ENCODE measurements at regions not wholly inside any gene's neighbourhood (a gene's known extent, or its start where the extent isn't known, plus 50 kb on each side); places are given as distances from the start of the nearest gene placed in this dataset.
"Not testable (repeated sequence)": the region's sequence is repeated elsewhere in the genome, so short reads cannot be mapped to it uniquely, and the experiment has no call there.

DNA sequence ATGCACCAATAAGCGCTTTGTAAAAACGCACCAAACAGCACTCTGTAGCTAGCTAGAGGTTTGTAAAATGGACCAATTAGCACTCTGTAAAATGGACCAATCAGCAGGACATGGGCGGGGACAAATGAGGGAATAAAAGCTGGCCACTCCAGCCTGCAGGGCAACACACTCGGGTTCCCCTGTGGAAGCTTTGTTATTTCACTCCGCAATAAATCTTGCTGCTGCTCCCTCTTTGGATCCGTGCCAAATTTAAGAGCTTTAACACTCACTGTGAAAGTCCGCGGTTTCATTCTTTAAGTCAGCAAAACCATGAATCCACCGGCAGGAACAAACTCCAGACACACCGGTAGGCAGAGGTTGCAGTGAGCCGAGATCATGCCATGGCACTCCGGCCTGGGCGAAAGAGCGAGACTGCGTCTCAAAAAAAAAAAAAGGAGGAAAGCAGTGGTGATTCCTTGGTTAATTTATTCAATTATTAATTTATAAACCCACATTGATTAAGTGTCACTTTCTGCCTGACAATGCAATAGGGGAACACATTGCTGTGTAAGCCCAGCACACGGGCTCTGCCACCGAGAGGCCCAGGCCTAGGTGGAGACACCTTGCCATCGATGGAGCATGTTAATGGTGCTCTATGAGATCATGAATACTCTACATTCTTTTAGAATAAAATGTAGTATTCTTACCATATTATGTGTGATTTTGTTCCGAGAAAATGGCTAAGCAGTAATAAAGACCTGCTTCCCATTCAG is 687.6 kb upstream of the HS6ST1 start:
- peak; percentile 2 for DNase-seq

DNA sequence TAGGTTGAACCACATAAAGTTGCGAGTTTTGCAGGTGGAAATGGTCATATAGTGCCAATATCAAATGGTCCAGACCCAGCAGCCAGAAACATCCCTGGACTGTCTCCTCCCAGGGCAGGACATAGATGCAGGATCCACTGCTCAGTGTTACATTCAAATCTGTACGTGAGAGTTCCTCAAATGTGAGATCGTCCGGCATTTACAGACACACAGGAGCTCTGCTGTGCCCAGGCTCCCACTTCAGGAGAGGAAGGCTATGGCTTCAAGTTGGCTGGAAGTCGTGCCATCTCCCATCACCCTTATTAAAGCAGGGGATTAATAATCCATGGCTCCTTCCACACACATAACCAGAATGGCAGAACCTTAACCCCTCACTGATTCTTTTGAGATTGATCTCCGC is 688.2 kb upstream of the HS6ST1 start:
- DNase-seq = no peak

DNA sequence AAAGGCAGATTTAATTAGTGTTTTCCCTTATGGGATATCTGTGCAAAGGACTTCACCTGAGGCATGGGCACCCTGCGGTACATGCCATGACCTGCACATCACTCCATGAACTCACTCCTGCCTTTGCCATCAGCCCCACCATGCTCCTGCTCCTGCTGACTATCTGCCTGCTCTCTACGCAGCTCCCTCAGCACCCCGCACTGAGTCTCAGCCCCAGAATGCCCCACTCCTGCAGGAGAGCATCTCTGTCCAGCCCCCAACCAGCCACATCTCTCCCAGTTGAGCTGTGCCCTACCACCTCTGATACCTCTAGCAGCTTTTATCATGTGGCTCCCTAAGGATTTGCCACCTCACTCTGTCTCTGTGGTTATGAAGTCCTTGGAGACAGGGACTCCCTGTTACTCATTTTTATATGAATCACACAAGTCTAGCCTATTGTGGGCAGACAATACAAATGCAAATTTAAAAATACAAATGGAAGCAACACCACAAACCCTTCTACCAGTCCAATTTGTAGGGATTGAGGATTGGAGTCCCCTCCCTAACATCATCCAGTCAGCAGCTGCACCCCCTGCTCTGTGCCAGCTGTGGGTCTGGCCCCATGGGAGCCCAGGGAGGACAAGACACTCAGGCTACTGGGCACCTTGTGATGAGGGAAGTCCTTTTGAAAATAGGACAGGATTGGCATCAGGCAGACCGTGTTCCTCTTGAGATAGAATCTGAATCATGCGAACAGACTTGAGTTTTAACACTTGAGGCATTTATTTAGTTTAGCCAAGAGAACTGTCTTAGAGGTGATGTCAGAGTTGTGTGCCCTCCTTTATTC is 689.6 kb upstream of the HS6ST1 start:
- DNase-seq = no peak

DNA sequence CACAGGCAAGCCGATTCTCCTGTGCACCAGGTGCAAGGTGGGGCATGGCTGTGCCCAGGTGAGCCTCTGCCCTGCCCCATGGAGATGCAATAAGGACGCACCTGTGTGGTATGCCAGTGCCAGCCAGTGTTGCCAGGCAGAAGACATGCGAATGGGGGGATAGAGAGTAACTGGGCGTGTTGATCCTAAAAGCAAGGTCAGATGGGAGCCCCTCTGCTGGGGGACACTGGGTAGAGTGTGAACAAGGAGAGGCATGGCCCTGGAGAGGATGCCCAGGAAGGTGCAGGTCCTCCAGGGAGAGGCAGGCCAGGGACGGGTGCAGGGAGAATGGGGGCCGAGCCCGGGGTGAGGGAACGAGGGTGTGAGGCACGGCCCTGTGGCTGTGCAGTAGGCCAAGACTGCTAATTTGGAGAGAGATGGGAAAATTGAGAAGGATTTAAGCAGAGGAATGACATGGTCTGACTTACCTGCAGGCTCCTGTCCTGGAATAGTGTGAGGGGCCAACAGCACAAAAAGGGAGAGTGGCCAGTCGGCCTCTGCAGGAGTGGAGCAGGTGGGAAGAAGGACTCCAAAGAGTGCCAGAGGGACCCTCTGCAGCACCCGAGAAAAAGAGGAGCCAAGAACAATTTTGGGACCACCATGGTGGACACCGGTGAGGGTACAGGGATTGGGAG is 690.4 kb upstream of the HS6ST1 start:
- no peak for DNase-seq

DNA sequence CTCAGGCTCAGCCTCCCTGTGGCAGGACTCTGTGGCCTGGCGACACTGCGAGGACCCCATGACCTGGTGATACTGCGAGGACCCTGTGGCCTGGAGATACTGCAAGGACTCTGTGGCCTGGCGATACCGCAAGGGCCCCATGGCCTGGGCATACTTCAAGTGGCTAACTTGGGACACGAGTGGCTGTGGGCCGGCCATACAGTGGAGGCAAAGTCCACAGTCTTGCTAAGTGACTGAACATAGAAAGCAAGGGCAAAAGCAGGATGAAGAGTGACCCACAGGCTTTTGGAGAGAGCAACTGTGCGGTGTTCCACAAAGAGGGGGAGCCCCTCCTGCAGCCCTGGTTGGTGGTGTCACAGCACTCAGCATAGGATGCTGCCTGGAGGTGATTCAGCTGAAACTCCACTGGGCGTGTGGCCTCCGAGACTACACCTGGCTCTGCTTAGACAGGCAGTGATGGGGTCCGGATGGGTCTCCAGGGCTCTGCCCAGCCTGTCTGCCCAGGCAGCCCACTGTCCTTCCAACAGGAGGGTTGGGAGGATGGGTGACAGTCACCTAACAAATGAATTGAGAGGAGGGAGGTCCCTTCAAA is 691.0 kb upstream of the HS6ST1 start:
- DNase-seq = no peak

DNA sequence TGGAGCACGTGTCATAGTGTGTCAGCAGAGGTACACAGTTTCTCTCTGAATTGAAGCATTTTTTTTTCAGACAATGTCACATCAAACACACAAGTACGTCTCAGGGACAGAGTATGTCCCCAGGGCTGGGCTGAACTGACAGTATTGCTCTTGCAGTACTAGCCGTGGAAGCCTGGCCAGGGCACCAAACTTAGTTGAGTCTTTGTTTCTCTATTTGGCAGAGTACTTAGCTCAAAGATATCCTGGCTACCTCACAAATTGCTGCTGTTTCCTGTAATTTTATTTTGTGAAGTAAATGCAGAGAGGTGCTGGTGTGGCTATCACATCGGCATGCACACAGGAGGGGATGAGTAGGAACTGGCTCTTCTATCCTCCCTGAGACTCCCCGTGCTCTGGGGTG is 691.6 kb upstream of the HS6ST1 start:
- no peak for DNase-seq

DNA sequence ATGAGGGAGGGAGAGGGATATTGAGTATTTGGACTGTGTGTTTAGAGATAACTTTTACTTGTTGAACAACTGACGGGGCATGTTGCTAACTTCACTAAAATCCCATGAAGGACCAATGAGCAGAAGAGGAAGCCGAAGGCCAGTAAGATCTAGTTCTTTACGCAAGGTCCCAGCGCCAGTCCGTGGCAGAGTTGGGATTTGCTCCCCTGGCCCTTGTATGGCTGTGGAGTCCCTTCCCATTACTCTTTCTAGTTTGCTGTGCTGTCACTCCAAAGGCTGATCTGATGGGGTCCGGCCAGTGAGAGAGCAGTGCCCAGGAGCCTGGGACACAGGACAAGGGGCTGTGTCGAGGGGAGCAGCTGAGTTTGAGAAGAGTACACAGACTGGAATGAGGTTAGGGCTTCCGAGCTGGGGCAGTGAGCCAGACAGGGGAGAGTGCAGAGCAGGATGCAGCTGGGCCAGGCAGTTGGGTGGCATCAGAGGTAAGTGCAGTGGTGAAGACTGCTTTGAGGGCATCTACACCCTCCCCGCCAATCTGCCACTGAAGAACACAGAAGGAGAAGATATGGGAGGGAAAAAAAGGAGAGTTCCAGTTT is 692.9 kb upstream of the HS6ST1 start:
- no peak for DNase-seq

- no peak for DNase-seq
Measured at GRCh38 chr2:129014432-129014831, 695.8 kb upstream of the HS6ST1 start.

DNA sequence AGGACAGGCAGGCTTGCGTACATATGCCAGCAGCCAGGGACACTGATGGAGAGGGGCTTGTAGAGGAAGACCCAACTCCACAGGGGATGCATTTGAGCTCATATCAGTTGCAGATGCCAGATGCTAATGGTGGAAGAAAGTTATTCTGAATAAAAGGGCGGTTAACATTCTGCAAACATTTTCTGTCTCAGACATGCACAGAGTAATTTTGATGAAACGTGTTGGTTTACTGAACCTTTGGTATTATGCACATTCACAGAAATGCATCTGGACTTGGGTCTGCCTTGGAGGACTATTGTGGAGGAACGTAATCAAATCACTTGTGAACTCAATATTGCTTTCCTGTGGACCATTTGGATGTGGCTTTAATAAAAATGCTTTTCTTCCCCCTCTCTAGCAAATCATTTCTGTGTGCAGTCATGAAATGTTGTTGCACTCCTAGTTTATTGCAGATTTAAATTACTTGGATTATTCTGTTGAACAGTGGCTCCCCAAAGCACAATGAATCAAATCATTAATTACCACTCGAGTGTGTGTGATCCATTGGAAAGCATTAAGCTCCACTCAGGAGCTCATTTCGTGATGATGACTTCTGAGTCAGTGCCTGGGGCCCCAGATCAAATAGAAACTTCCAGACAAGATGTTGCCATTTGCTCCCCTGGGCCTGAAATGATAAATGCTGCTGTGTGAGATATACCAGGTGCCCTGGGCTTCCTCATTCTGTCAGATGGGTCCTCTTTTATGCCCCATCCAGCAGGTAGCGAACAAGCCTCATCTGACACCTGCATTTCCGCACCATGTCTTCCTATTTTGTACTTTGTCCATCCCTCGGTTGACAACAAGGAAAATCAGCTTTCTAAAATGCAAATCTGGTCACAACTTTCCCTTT is 697.0 kb upstream of the HS6ST1 start:
- no peak for DNase-seq

- DNase-seq = no peak
Measured at GRCh38 chr2:129016972-129017371, 698.3 kb upstream of the HS6ST1 start.

DNA sequence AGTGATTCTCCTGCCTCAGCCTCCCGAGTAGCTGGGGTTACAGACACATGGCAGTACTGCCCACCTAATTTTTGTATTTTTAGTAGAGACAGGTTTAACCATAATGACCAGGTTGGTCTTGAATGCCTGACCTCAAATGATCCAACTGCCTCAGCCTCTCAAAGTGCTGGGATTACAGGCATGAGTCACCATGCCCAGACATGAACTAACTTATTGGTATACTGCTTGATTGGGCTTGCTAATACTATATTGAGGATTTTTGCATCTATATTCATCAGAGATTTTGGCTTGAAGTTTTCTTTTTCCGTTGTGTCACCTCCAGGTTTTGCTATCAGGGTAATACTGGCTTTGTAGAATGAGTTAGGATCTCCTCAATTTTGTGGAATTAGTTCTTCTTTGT is 706.1 kb upstream of the HS6ST1 start:
- DNase-seq = no peak

DNA sequence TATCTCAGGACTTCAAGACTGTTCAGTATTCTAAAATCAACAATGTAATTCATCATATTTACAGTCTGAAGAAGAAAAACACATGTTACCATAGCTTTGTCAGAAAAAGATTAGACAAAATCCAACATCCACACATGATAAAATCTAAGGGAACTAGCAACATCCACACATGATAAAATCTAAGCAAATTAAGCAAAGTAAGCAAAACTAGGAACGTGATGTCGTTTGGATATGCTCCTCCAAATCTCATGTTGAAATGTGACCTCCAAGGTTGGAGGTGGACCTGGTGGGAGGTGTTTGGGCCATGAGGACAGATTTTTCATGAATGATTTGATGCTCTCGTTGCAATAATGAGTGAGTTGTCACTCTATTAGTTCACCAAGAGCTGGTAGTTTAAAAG is 717.3 kb upstream of the HS6ST1 start:
- DNase-seq = no peak

DNA sequence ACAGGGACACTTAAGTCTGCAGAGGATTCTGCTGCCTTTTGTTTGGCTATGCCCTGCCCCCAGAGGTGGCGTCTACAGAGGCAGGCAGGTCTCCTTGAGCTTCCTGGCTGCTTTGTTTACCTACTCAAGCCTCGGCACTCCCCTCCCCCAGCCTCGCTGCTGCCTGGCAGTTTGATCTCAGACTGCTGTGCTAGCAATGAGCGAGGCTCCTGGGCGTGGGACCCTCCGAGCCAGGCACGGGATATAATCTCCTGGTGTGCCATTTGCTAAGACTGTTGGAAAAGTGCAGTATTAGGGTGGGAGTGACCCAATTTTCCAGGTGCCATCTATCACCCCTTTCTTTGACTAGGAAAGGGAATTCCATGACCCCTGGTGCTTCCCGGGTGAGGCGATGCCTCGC is 725.0 kb upstream of the HS6ST1 start:
- DNase-seq = not testable (repeated sequence)

DNA sequence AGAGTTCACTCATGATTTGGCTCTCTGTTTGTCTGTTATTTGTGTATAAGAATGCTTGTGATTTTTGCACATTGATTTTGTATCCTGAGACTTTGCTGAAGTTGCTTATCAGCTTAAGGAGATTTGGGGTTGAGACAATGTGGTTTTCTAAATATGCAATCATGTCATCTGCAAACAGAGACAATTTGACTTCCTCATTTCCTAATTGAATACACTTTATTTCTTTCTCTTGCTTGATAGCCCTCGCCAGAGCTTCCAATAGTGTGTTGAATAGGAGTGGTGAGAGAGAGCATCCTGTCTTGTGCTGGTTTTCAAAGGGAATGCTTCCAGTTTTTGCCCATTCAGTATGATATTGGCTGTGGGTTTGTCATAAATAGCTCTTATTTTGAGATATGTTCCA is 727.8 kb upstream of the HS6ST1 start:
- not testable (repeated sequence) for DNase-seq

DNA sequence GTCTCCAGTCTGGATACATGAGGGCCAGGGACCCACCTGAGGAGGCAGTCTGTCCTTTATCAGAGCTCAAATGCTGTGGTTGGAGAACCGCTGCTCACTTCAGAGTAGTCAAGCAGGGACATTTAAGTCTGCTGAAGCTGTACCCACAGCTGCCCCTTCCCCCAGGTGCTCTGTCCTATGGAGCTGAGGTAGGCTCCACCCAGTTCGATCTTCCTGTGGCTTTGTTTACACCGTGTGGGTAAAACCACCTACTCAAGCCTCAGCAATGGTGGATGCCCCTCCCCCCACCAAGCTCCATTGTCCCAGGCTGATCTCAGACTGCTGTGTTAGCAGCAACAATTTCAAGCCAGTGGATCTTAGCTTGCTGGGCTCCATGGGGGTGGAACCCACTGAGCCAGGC is 731.4 kb upstream of the HS6ST1 start:
- peak; percentile 7 for DNase-seq

DNA sequence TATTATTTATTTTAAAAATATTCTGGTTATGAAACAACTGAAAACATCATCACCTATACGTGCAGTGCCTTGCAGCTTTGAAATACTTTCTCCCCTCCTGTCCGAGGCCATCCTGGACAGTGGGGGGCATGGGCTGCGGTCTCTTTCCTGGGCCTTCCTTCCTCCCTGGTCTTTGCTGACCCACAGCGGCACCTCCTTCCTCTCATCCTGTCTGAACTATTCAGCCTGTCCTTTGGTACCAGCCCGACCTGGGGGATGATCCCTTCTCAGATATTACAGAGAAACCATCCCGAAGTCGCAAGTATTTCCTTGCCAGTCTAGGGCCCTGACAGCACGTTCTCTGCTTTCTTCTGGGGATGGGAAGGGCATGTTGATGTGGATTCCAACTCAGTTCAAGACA is 736.6 kb upstream of the HS6ST1 start:
- DNase-seq = no peak

DNA sequence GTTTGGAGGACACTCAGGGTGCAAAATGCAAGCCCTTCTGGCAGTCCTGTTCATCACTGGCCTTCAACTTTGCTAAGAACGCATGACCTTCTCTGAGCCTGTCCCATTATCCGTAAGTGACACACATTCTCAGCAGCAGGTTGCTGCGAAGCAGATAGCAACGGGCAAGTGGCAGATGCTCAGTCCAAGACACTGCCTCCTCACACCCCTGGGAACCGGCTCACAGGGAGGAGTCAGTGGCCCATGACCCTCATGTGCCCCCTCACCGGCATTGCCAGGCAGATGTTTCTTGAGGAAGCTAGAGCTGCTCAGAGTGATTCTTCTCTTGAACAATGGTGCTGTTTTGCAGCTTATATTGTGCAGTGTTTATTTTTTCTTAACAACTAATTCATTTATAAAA is 737.2 kb upstream of the HS6ST1 start:
- DNase-seq = peak; percentile 32

GRCh38 chr2:129056309-129056958 is 737.8 kb upstream of the HS6ST1 start:
- DNase-seq = peak; percentile 88

DNA sequence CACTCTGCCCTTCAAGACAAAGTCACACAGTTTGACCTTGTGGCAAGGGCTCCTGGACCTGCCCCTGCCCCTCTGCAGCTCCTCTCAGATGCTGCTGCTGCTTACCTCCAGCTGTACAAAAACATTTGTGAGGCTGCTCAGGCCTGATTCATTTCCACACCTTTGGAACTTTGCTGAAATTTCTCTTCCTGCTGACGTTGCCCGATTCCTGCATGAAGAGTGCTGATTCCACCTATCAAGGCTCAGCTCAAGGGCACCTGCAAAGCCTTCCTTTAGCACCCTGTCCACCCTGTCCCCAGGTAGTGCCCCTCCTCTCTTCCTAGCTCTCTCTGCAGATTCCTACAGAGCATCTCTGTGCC is 738.3 kb upstream of the HS6ST1 start:
- peak; percentile 8 for DNase-seq

- peak; percentile 76 for DNase-seq
Measured at GRCh38 chr2:129058981-129059380, 740.3 kb upstream of the HS6ST1 start.

DNA sequence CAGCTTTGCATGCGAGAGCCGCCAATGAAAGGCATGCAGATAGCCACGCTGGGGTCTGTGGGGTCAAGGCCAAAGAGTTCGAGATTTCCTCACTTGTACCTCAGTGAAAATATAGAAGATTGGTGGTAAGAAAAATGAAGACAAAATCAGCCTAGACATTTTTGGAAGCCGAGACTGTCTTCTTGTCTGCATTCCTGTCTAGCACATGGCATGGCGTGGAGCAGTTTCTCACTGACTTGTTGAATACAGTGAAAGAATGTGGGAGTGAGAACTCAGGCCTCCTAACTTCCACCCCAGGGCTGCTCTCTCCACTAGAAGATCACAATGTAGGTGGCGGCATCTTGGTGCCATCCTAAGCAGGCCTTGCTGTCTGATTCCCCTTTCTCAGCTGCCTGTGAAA is 740.8 kb upstream of the HS6ST1 start:
- DNase-seq = no peak

All from NCI-H69 (cell line).